HCT116 (cell line): ENCODE measurements at regions not wholly inside any gene's neighbourhood (a gene's known extent, or its start where the extent isn't known, plus 50 kb on each side); places are given as distances from the start of the nearest gene placed in this dataset.

Experiments used
- ATAC-seq: fragments of 200-7000 bp; cut with Tn5 transposase; 2 replicates; pipeline ENCODE4 v1.9.1; 2020; ENCODE audit warnings: mild to moderate bottlenecking, moderate library complexity
- BruUV-seq: library from RNA; stranded (reverse); fragments of 400-500 nt; replicated peaks from 2 replicates; lab custom pipeline; 2021; lab: Mats Ljungman, UMichigan
- CTCF ChIA-PET: fragments of 300-600 bp; sonication (Branson Sonifier 250); formaldehyde crosslinking; loops from one replicate; lab custom pipeline; 2021; ENCODE audit warnings: antibody characterized with exemption; lab: Charles Lee
- POLR2A ChIA-PET: fragments of 300-600, 350-600 bp; sonication (Branson Sonifier 250); formaldehyde crosslinking; loops from one replicate; lab custom pipeline; 2021; ENCODE audit warnings: antibody characterized with exemption; lab: Charles Lee
- RAD21 ChIA-PET, 2 experiments: fragments of 300-600 bp; sonication (Branson Sonifier 250); formaldehyde crosslinking; loops; one replicate each; lab custom pipeline; 2023; ENCODE audit warnings: low total read pairs in 2 of 2; ENCODE audit not compliant: uncharacterized antibody in 2 of 2, unreplicated experiment in 2 of 2, low non-redundant PET in 1 of 2; lab: Charles Lee
- DNase-seq: peaks from one replicate; pipeline ENCODE4 v3.0.0-alpha.2; 2010; ENCODE audit warnings: low read depth, low spot score
- H2AFZ ChIP-seq: fragments of 200-600 bp; shearing (Covaris generic), sonication (generic); 2 replicates; pipeline ENCODE4 v1.6.1; 2017; ENCODE audit warnings: low read depth, mixed run types, mixed read lengths, antibody characterized with exemption, low read length; ENCODE audit not compliant: poor library complexity, severe bottlenecking
- H3K27ac ChIP-seq: 2 replicates; pipeline ENCODE4 v1.5.1; 2012; ENCODE audit warnings: low read depth, low read length
- H3K27me3 ChIP-seq: fragments of 200-600 bp; sonication (generic); 2 replicates; pipeline ENCODE4 v1.6.1; 2016; ENCODE audit warnings: mixed run types, low read length, mixed read lengths; ENCODE audit not compliant: insufficient read depth
- H3K36me3 ChIP-seq, 2 experiments: fragments of 200-500 bp in 1 of 2; fragments of 200-600 bp in 1 of 2; sonication (Bioruptor generic) in 1 of 2; sonication (generic) in 1 of 2; 2 replicates each; pipeline versions ENCODE4 v1.5.1 to v1.6.1; 2014 to 2016; ENCODE audit warnings: low read length in 2 of 2, inconsistent platforms in 1 of 2, mixed read lengths in 1 of 2, mixed run types in 1 of 2; ENCODE audit not compliant: insufficient read depth in 2 of 2, control insufficient read depth in 1 of 2
- H3K4me1 ChIP-seq, 2 experiments: fragments of 200-600 bp in 1 of 2; sonication (generic) in 1 of 2; 2 replicates each; pipeline versions ENCODE4 v1.5.1 to v1.6.1; 2012 to 2017; ENCODE audit warnings: low read length in 2 of 2, inconsistent platforms in 1 of 2, mild to moderate bottlenecking in 1 of 2, mixed read lengths in 1 of 2, mixed run types in 1 of 2, moderate library complexity in 1 of 2; ENCODE audit not compliant: insufficient read depth in 2 of 2, control insufficient read depth in 1 of 2
- H3K4me2 ChIP-seq: fragments of 200-600 bp; sonication (generic); 2 replicates; pipeline ENCODE4 v1.6.1; 2017; ENCODE audit warnings: mixed run types, low read length, mixed read lengths
- H3K4me3 ChIP-seq, 2 experiments: fragments of 200-600 bp in 1 of 2; sonication (generic) in 1 of 2; replicated peaks in 1 of 2; 2 replicates each; pipeline ENCODE4 v1.5.1; 2011 to 2016; ENCODE audit warnings: low read length in 2 of 2, control low read depth in 1 of 2, low read depth in 1 of 2, mild to moderate bottlenecking in 1 of 2, mixed read lengths in 1 of 2, mixed run types in 1 of 2
- H3K79me2 ChIP-seq: fragments of 200-600 bp; sonication (generic); 2 replicates; pipeline ENCODE4 v1.6.1; 2017; ENCODE audit warnings: mild to moderate bottlenecking, mixed run types, low read length, moderate library complexity, mixed read lengths; ENCODE audit not compliant: insufficient read depth
- H3K9ac ChIP-seq: fragments of 200-600 bp; sonication (generic); 2 replicates; pipeline ENCODE4 v1.6.1; 2016; ENCODE audit warnings: low read length, mixed read lengths
- H3K9me2 ChIP-seq: fragments of 200-600 bp; sonication (generic), shearing (Covaris generic); 2 replicates; pipeline ENCODE4 v1.6.1; 2017; ENCODE audit warnings: mixed run types, mild to moderate bottlenecking, moderate library complexity; ENCODE audit not compliant: insufficient read depth
- H3K9me3 ChIP-seq, 2 experiments: fragments of 200-500 bp in 1 of 2; fragments of 200-600 bp in 1 of 2; sonication (Bioruptor generic) in 1 of 2; sonication (generic) in 1 of 2; 2 replicates each; pipeline ENCODE4 v1.6.1; 2014 to 2017; ENCODE audit warnings: low read length in 2 of 2, mixed read lengths in 2 of 2, inconsistent platforms in 1 of 2, low read depth in 1 of 2, mild to moderate bottlenecking in 1 of 2, mixed run types in 1 of 2, moderate library complexity in 1 of 2; ENCODE audit not compliant: control insufficient read depth in 1 of 2, insufficient read depth in 1 of 2
- H4K20me1 ChIP-seq: fragments of 200-600 bp; sonication (generic), shearing (Covaris generic); 2 replicates; pipeline ENCODE4 v1.6.1; 2017; ENCODE audit warnings: mixed run types, mild to moderate bottlenecking, moderate library complexity; ENCODE audit not compliant: insufficient read depth
- ATF3 ChIP-seq: IDR thresholded peaks from 2 replicates; pipeline ENCODE4 v1.6.1; 2012
- CEBPB ChIP-seq: IDR thresholded peaks from 2 replicates; pipeline ENCODE4 v1.6.1; 2012; ENCODE audit warnings: low read depth
- ELF1 ChIP-seq: IDR thresholded peaks from 2 replicates; pipeline ENCODE4 v1.6.1; 2012; ENCODE audit warnings: low read depth, borderline replicate concordance
- FOSL1 ChIP-seq: IDR thresholded peaks from 2 replicates; pipeline ENCODE4 v1.6.1; 2012; ENCODE audit warnings: low read depth
- MAX ChIP-seq: IDR thresholded peaks from 2 replicates; pipeline ENCODE4 v1.6.1; 2012
- POLR2AphosphoS5 ChIP-seq: IDR thresholded peaks from 2 replicates; pipeline ENCODE4 v1.6.1; 2011; ENCODE audit warnings: mild to moderate bottlenecking, low read depth, low read length, moderate library complexity
- SIN3A ChIP-seq: IDR thresholded peaks from 2 replicates; pipeline ENCODE4 v1.6.1; 2012; ENCODE audit warnings: low read depth
- SRF ChIP-seq: IDR thresholded peaks from 2 replicates; pipeline ENCODE4 v1.6.1; 2012; ENCODE audit warnings: low read depth
- TCF7L2 ChIP-seq: IDR thresholded peaks from 2 replicates; pipeline ENCODE4 v1.7.0; 2011; ENCODE audit warnings: borderline replicate concordance, inconsistent platforms; ENCODE audit not compliant: insufficient read depth, insufficient read length; ENCODE audit errors: extremely low read depth
- YY1 ChIP-seq: IDR thresholded peaks from 2 replicates; pipeline ENCODE4 v1.6.1; 2011; ENCODE audit warnings: low read length, low read depth, moderate library complexity, mild to moderate bottlenecking; ENCODE audit not compliant: insufficient replicate concordance; ENCODE audit errors: extremely low read depth
- ZBTB33 ChIP-seq: IDR thresholded peaks from 2 replicates; pipeline ENCODE4 v1.6.1; 2011; ENCODE audit warnings: mild to moderate bottlenecking, low read length, moderate library complexity; ENCODE audit not compliant: insufficient replicate concordance; ENCODE audit errors: extremely low read depth
- intact Hi-C: fragments of 100-400 bp; cut with micrococcal nuclease; formaldehyde crosslinking; loops from 2 replicates; pipeline ENCODE4 v1.10.0; 2022

- H3K4me1 ChIP-seq: no peaks in the 10 kb centered on the region
- POLR2A ChIA-PET: no interaction called here
- H4K20me1 ChIP-seq: no peaks in the 10 kb centered on the region
- H3K4me3 ChIP-seq: no peak overlapping the region
- no peak overlapping the region for H2AFZ ChIP-seq
- no peak for DNase-seq
- no peaks in the 10 kb centered on the region for H3K79me2 ChIP-seq
- no peaks in the 10 kb centered on the region for H3K9me2 ChIP-seq
- intact Hi-C loops: no loop called here
- no TSS peak for BruUV-seq
- no peak overlapping the region for H3K27ac ChIP-seq
- ATAC-seq: no peak
- no peak overlapping the region for H3K9ac ChIP-seq
- peaks cover 0 to 3% of the 10 kb centered on the region in 2 experiments; a peak in 1 of 4 replicates for H3K9me3 ChIP-seq
- H3K27me3 ChIP-seq: no peaks in the 10 kb centered on the region
- H3K36me3 ChIP-seq: no peaks in the 10 kb centered on the region
- TF ChIP-seq ZBTB33: no peak
- TF ChIP-seq, all 23 proteins: peak for 0
- RAD21 ChIA-PET: no interaction called here
- CTCF ChIA-PET: no interaction called here
- H3K4me2 ChIP-seq: no peak overlapping the region
These were observed 681.9 kb downstream of the ISL1 start for GRCh38 chr5:52065182-52065581.

GRCh38 chr5:52069997-52070396 lies 686.7 kb downstream of the ISL1 start:
- no peak overlapping the region for H2AFZ ChIP-seq
- DNase-seq: no peak
- H3K9me3 ChIP-seq: peaks cover 0 to 6% of the 10 kb centered on the region in 2 experiments; a peak in 1 of 4 replicates
- H3K79me2 ChIP-seq: no peaks in the 10 kb centered on the region
- H3K9me2 ChIP-seq: no peaks in the 10 kb centered on the region
- no peaks in the 10 kb centered on the region; a peak in 1 of 4 replicates for H3K36me3 ChIP-seq
- H3K9ac ChIP-seq: no peak overlapping the region
- H4K20me1 ChIP-seq: no peaks in the 10 kb centered on the region
- BruUV-seq: no TSS peak
- no peak for TF ChIP-seq ELF1
- TF ChIP-seq MAX: no peak
- no peak for TF ChIP-seq TCF7L2
- no peak for TF ChIP-seq SRF
- no peak for TF ChIP-seq SIN3A
- TF ChIP-seq POLR2AphosphoS5: no peak
- TF ChIP-seq ATF3: no peak
- TF ChIP-seq FOSL1: no peak
- TF ChIP-seq YY1: no peak
- no peak for TF ChIP-seq CEBPB
- no peak overlapping the region for H3K4me3 ChIP-seq
- ChIA-PET POLR2A (no interaction called here), RAD21 (no interaction called here), CTCF (no interaction called here)
- intact Hi-C loops: no loop called here
- no peaks in the 10 kb centered on the region for H3K27me3 ChIP-seq
- H3K4me1 ChIP-seq: no peaks in the 10 kb centered on the region
- H3K4me2 ChIP-seq: no peak overlapping the region
- no peak for ATAC-seq
- H3K27ac ChIP-seq: no peak overlapping the region
